Nephron progenitor cell (in vitro differentiated cells): ENCODE measurements at regions not wholly inside any gene's neighbourhood (a gene's known extent, or its start where the extent isn't known, plus 50 kb on each side); places are given as distances from the start of the nearest gene placed in this dataset.
"Not testable (repeated sequence)": the region's sequence is repeated elsewhere in the genome, so short reads cannot be mapped to it uniquely, and the experiment has no call there.

Experiments
- DNase-seq: peaks from one replicate; pipeline ENCODE4 v3.0.0; 2021
- H3K27ac Mint-ChIP-seq: 2 replicates; pipeline ENCODE4 v1.8.0; 2021; ENCODE audit warnings: mild to moderate bottlenecking, moderate library complexity, mixed read lengths
- H3K27me3 Mint-ChIP-seq: 2 replicates; pipeline ENCODE4 v1.8.0; 2021; ENCODE audit warnings: mild to moderate bottlenecking, low read depth, mixed read lengths; ENCODE audit not compliant: poor library complexity
- H3K36me3 Mint-ChIP-seq: 2 replicates; pipeline ENCODE4 v1.8.0; 2021; ENCODE audit warnings: low read depth, mixed read lengths
- H3K4me1 Mint-ChIP-seq: 2 replicates; pipeline ENCODE4 v1.8.0; 2021; ENCODE audit warnings: mixed read lengths
- H3K4me3 Mint-ChIP-seq: 2 replicates; pipeline ENCODE4 v1.8.0; 2021; ENCODE audit warnings: mild to moderate bottlenecking, moderate library complexity, mixed read lengths
- H3K9me3 Mint-ChIP-seq: 2 replicates; pipeline ENCODE4 v1.8.0; 2021; ENCODE audit warnings: mild to moderate bottlenecking, moderate library complexity, mixed read lengths
- TF ChIP-seq, protein P1 (sequence below): fragments of 200-600 bp; sonication (generic); IDR thresholded peaks from 2 replicates; pipeline ENCODE4 v1.5.0; 2021; ENCODE audit warnings: antibody characterized with exemption

DNA sequence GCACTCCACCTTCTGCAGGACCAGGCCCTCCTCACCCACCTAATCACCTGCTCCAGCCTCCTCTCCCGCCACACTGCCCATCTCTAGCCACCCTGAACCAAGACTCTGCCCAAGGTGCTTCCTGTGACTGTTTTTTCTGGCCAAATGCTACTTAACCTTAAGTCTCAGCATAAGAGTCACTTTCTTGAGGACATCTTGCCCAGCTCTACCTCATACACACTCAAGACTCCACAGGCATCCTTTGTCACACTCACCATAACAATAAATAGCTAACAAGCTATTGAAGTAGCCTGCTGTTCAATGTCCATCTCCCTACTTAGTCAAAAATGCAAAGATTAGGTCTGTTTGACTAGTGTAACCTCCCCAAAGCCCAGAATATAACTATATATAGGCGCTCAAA, 455.4 kb upstream of the NFE2L3 start:
- Mint-ChIP-seq H3K36me3 (peaks cover 5% of the 10 kb centered on the region), H3K9me3 (peaks cover 13% of the 10 kb centered on the region), H3K4me1 (peaks cover 52% of the 10 kb centered on the region), H3K4me3 (no peak overlapping the region), H3K27me3 (peaks cover 4% of the 10 kb centered on the region), H3K27ac (no peak overlapping the region)
- no peak for DNase-seq
- TF ChIP-seq, protein P1, sequence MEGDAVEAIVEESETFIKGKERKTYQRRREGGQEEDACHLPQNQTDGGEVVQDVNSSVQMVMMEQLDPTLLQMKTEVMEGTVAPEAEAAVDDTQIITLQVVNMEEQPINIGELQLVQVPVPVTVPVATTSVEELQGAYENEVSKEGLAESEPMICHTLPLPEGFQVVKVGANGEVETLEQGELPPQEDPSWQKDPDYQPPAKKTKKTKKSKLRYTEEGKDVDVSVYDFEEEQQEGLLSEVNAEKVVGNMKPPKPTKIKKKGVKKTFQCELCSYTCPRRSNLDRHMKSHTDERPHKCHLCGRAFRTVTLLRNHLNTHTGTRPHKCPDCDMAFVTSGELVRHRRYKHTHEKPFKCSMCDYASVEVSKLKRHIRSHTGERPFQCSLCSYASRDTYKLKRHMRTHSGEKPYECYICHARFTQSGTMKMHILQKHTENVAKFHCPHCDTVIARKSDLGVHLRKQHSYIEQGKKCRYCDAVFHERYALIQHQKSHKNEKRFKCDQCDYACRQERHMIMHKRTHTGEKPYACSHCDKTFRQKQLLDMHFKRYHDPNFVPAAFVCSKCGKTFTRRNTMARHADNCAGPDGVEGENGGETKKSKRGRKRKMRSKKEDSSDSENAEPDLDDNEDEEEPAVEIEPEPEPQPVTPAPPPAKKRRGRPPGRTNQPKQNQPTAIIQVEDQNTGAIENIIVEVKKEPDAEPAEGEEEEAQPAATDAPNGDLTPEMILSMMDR = no peak

DNA sequence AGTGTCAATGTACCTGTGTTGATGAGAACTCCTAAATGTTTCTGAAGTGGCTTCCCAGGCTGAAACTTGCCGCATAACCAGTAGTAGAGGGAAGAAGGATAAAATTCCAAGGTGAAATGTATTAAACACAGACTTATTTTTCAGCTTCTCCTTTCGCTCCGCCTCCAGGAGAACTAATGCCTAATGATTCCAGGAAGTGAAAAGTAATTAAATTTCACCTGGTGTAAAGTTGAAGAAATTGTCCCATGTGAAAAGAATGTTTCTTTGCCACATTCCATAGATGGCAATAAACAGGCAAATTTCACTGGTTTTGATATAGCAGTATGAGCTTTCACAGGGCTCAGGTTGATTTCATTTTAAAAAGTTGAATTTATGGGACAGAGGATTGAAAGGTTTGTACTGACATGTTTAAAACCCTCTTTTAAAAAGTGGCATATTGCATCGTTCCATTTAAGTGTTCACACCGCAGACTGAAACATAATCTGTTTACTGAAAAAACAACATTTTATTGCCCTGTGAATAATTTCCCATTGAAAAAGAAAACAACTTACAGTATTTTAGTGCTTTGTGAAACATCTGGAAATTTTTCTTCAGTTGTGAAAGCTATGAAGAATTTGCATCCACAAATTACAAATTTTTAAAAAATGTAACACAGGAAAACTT, 453.4 kb upstream of the NFE2L3 start:
- Mint-ChIP-seq H3K27me3 (peaks cover 4% of the 10 kb centered on the region), H3K27ac (peak overlapping the region; percentile 90), H3K4me1 (peaks cover 45% of the 10 kb centered on the region), H3K9me3 (peaks cover 31% of the 10 kb centered on the region), H3K4me3 (peak overlapping the region; percentile 21), H3K36me3 (peaks cover 11% of the 10 kb centered on the region)
- no peak for DNase-seq
- TF ChIP-seq, protein P1 = no peak

DNA sequence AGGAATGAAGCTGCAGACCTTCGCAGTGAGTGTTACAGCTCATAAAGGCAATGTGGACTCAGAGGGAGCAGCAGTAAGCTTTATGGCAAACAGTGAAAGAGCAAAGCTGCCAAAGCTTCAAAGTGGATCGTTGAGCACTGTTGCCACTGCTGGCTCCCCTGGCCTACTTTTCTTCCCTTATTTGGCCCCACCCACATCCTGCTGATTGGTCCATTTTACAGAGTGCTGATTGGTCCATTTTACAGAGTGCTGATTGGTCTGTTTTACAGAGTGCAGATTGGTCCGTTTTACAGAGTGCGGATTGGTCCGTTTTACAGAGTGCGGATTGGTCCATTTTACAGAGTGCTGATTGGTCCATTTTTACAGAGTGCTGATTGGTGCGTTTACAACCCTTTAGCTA, 451.9 kb upstream of the NFE2L3 start:
- H3K4me3 Mint-ChIP-seq, H3K27me3 Mint-ChIP-seq, DNase-seq: not testable (repeated sequence)
- H3K4me1 Mint-ChIP-seq = peaks cover 50% of the 10 kb centered on the region
- peaks cover 20% of the 10 kb centered on the region for H3K36me3 Mint-ChIP-seq
- H3K9me3 Mint-ChIP-seq = peaks cover 40% of the 10 kb centered on the region
- peak overlapping the region; percentile 87 for H3K27ac Mint-ChIP-seq

DNA sequence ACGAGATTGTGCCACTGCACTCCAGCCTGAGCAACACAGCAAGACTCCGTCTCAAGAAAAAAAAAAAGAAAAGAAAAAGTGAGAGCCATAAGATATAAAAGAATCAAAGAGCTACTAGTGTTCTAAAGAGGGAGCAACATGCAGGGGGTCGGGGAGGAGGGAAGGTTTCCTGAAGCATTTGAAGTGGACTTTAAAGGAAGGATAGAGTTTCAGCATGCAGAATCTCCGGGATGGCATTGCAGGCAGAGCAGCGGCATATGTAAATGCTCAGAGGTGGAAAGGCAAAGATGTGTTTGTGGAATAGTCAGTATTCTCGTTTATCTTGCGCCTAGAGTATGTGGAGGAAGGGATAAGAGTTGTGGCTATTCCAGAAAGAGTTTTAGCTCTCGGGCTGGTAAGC, 447.6 kb upstream of the NFE2L3 start:
- Mint-ChIP-seq H3K36me3 (peaks cover 28% of the 10 kb centered on the region), H3K9me3 (peaks cover 63% of the 10 kb centered on the region), H3K27ac (peak overlapping the region; percentile 55), H3K27me3 (peaks cover 6% of the 10 kb centered on the region), H3K4me3 (no peak overlapping the region), H3K4me1 (peaks cover 51% of the 10 kb centered on the region)
- TF ChIP-seq, protein P1 = no peak
- no peak for DNase-seq

DNA sequence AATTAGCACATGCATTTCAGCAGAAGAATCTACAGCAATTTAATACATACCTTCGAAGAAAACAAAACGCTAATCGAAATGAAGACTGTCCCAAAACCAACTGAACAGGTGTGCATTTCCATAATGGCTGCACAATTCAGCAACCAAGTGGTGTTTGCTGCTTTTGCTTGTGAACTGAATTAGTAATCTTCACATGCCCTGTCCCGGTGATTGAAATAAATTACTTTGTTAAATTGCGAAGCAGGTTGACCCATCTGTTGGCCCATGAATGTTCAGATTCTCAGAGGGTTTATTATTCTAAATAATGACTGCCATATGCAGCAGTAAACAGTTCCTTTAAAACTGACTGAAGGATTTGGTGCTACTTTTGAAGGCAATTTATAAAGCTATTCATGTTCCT, 445.2 kb upstream of the NFE2L3 start:
- Mint-ChIP-seq H3K4me1 (peaks cover 57% of the 10 kb centered on the region), H3K27me3 (peaks cover 6% of the 10 kb centered on the region), H3K27ac (no peak overlapping the region), H3K9me3 (peaks cover 48% of the 10 kb centered on the region), H3K4me3 (no peak overlapping the region), H3K36me3 (peaks cover 32% of the 10 kb centered on the region)
- no peak for DNase-seq
- TF ChIP-seq, protein P1 = no peak

DNA sequence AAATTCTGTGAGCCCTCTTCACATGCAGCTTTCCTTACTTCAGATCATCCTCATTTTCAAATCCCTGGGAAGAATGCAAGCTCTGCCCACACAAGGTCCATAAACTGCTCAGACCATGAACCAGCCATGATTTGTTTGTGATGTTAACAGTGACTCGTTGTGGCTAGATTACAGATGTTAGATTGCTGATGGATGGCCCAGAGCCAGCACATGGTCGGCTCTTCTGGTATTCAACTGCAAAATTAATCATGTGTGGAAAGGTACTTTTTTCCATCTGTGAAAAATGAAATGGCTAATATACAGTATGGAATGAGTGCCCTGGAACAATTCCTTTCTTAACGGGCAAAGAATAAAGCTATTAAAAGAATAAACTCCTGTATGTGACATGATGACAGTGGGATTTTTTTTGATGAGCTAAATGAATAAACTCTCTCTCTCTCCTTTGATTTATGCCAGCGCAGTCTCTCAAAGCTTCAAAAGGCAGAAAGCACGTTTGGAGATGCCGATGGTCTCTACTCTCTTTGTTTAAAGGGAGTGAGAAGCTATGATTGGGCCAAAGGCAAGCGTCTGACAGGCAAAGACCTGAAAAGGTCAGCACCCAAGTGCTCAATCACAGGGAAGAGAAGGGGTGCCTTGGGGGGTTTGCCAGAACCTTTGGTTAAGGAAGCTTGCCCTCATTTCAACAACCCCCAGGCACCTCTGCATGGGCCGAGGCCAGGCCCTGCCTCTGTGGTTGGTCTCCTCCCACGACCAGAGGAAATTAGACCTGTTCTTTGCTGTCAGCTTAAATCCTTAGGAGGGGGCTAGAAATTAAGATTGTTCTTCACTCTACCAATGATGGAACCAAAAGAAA, 444.0 kb upstream of the NFE2L3 start:
- no peak for DNase-seq
- peaks cover 36% of the 10 kb centered on the region for H3K9me3 Mint-ChIP-seq
- H3K27ac Mint-ChIP-seq = peak overlapping the region; percentile 97
- H3K36me3 Mint-ChIP-seq = peaks cover 27% of the 10 kb centered on the region
- H3K27me3 Mint-ChIP-seq = peaks cover 6% of the 10 kb centered on the region
- peak overlapping the region; percentile 23 for H3K4me3 Mint-ChIP-seq
- TF ChIP-seq, protein P1 = no peak
- peaks cover 57% of the 10 kb centered on the region for H3K4me1 Mint-ChIP-seq
